ENCODE measurements at regions not wholly inside any gene's neighbourhood (a gene's known extent, or its start where the extent isn't known, plus 50 kb on each side); places are given as distances from the start of the nearest gene placed in this dataset.

DNA sequence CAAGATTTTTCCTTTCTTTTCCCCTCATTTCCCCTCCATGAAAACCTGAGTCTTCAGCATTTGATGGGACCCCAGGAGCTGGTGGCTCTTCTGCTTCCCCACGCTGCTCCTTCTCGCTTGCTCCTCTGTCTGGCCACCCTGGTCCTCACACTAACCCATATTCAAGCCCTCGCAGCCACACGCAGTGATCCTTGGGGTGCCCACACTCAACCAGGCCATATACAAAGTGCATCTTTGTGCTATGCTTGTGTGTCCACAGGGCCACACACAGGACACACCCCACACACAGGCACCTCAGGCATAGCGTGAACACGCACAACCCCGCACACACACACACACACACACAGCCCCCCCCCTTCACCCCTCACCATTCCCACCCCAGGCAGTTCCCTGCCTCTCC is 132.1 kb downstream of the URI1 start:
- POLR2A ChIA-PET: no interaction called here

More for the DNA sequence above, 132.1 kb downstream of the URI1 start:
- ChIA-PET RAD21 (ENCODE audit: low non-redundant PET in 1 of 2, low total read pairs in 2 of 2, uncharacterized antibody in 2 of 2, unreplicated experiment in 2 of 2) (no interaction called here), CTCF (no interaction called here)
- intact Hi-C loops (cut with micrococcal nuclease): no loop called here
- Histone ChIP-seq H3K9me2 (ENCODE audit: insufficient read depth) (no peaks in the 10 kb centered on the region), H3K27me3 (ENCODE audit: insufficient read depth, low read length) (peaks cover 23% of the 10 kb centered on the region), H3K27ac (ENCODE audit: low read depth, low read length) (no peak overlapping the region), H3K4me1 (ENCODE audit: control insufficient read depth in 1 of 2, insufficient read depth in 2 of 2, low read length in 2 of 2) (no peaks in the 10 kb centered on the region), H3K79me2 (ENCODE audit: insufficient read depth, low read length) (no peaks in the 10 kb centered on the region), H3K9ac (ENCODE audit: low read length) (no peak overlapping the region), H3K9me3 (ENCODE audit: control insufficient read depth in 1 of 2, insufficient read depth in 1 of 2, low read depth in 1 of 2, low read length in 2 of 2) (no peaks in the 10 kb centered on the region), H3K4me2 (ENCODE audit: low read length) (no peak overlapping the region), H2AFZ (ENCODE audit: low read depth, low read length, poor library complexity, severe bottlenecking) (no peak overlapping the region), H3K36me3 (ENCODE audit: control insufficient read depth in 1 of 2, insufficient read depth in 2 of 2, low read length in 2 of 2) (no peaks in the 10 kb centered on the region), H3K4me3 (replicated peaks in 1 of 2; ENCODE audit: low read depth in 1 of 2, low read length in 2 of 2) (no peak overlapping the region), H4K20me1 (ENCODE audit: insufficient read depth) (no peaks in the 10 kb centered on the region)
- no peak for TF ChIP-seq RAD21 (IDR thresholded peaks at IDR 0.05; ENCODE audit: low read depth)
- TF ChIP-seq, protein P1, sequence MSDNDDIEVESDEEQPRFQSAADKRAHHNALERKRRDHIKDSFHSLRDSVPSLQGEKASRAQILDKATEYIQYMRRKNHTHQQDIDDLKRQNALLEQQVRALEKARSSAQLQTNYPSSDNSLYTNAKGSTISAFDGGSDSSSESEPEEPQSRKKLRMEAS (IDR thresholded peaks at IDR 0.05): no peak
- TF ChIP-seq ZNF274 (IDR thresholded peaks at IDR 0.05; ENCODE audit: low read depth, low read length): no peak
- TF ChIP-seq, protein P2, sequence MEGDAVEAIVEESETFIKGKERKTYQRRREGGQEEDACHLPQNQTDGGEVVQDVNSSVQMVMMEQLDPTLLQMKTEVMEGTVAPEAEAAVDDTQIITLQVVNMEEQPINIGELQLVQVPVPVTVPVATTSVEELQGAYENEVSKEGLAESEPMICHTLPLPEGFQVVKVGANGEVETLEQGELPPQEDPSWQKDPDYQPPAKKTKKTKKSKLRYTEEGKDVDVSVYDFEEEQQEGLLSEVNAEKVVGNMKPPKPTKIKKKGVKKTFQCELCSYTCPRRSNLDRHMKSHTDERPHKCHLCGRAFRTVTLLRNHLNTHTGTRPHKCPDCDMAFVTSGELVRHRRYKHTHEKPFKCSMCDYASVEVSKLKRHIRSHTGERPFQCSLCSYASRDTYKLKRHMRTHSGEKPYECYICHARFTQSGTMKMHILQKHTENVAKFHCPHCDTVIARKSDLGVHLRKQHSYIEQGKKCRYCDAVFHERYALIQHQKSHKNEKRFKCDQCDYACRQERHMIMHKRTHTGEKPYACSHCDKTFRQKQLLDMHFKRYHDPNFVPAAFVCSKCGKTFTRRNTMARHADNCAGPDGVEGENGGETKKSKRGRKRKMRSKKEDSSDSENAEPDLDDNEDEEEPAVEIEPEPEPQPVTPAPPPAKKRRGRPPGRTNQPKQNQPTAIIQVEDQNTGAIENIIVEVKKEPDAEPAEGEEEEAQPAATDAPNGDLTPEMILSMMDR (IDR thresholded peaks at IDR 0.05 in 2 of 3, conservative IDR thresholded peaks at IDR 0.05 in 1 of 3; ENCODE audit: borderline replicate concordance in 1 of 3, insufficient read depth in 1 of 3, low read depth in 2 of 3, low read length in 2 of 3): no peak
- TF ChIP-seq CBX3 (IDR thresholded peaks at IDR 0.05; ENCODE audit: low read depth): no peak
- TF ChIP-seq SRF (IDR thresholded peaks at IDR 0.05; ENCODE audit: low read depth): no peak
- no peak for TF ChIP-seq JUND (IDR thresholded peaks at IDR 0.05)
- TF ChIP-seq EGR1 (IDR thresholded peaks at IDR 0.05; ENCODE audit: low read depth): no peak
- no peak for TF ChIP-seq CEBPB (IDR thresholded peaks at IDR 0.05; ENCODE audit: low read depth)
- no peak for TF ChIP-seq EZH2 (IDR thresholded peaks at IDR 0.05)
- no peak for DNase-seq (ENCODE audit: low read depth, low spot score)
- no TSS peak for BruUV-seq (replicated peaks)
- no peak for ATAC-seq
